HL-60 (cell line): ENCODE measurements at regions not wholly inside any gene's neighbourhood (a gene's known extent, or its start where the extent isn't known, plus 50 kb on each side); places are given as distances from the start of the nearest gene placed in this dataset.

Source experiments
- GABPA ChIP-seq: IDR thresholded peaks from 2 replicates; pipeline ENCODE4 v1.6.1; 2012; ENCODE audit warnings: low read depth
- TF ChIP-seq, protein P1 (sequence below): IDR thresholded peaks from one replicate; pipeline ENCODE4 v1.5.1; 2011; ENCODE audit warnings: low read length, control low read depth, inconsistent platforms; ENCODE audit not compliant: insufficient read depth

DNA sequence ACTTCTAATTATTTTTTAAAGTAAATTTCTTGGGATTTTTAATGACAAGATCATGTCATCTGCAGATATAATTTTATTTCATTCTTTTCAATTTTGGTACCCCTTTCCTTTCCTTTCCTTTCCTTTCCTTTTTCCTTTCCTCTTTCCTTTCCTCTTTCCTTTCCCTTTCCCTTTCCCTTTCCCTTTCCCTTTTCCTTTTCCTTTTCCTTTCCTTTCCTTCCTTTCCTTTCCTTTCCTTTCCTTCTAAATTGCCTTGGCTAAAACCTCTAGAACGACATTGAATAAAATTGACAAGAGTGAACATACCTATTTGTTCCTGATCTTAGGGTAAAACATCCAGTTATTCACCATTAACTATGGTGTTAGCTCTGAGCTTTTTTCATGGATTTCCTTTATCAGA is 334.1 kb downstream of the NDFIP2 start:
- TF ChIP-seq, protein P1, sequence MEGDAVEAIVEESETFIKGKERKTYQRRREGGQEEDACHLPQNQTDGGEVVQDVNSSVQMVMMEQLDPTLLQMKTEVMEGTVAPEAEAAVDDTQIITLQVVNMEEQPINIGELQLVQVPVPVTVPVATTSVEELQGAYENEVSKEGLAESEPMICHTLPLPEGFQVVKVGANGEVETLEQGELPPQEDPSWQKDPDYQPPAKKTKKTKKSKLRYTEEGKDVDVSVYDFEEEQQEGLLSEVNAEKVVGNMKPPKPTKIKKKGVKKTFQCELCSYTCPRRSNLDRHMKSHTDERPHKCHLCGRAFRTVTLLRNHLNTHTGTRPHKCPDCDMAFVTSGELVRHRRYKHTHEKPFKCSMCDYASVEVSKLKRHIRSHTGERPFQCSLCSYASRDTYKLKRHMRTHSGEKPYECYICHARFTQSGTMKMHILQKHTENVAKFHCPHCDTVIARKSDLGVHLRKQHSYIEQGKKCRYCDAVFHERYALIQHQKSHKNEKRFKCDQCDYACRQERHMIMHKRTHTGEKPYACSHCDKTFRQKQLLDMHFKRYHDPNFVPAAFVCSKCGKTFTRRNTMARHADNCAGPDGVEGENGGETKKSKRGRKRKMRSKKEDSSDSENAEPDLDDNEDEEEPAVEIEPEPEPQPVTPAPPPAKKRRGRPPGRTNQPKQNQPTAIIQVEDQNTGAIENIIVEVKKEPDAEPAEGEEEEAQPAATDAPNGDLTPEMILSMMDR = no peak
- TF ChIP-seq GABPA = no peak
